Vagina (tissue), 2 donors: ENCODE measurements at regions not wholly inside any gene's neighbourhood (a gene's known extent, or its start where the extent isn't known, plus 50 kb on each side); places are given as distances from the start of the nearest gene placed in this dataset.

Source experiments
- DNase-seq, 2 donors: peaks; one replicate each; pipeline ENCODE4 v3.0.0-alpha.2; 2017; ENCODE audit errors: extremely low spot score in 2 of 2
- H3K27ac ChIP-seq: fragments of 200-600 bp; sonication (generic); one replicate; pipeline ENCODE4 v1.5.1; 2019
- H3K27me3 ChIP-seq: fragments of 200-600 bp; sonication (generic); one replicate; pipeline ENCODE4 v1.5.1; 2019
- H3K36me3 ChIP-seq, 2 donors: fragments of 200-600 bp; sonication (generic); one replicate each; pipeline ENCODE4 v1.5.1; 2017 to 2019
- H3K4me1 ChIP-seq: fragments of 200-600 bp; sonication (generic); one replicate; pipeline ENCODE4 v1.5.1; 2019
- H3K4me3 ChIP-seq, 2 donors: fragments of 200-600 bp; sonication (generic); 1 replicate in 1 of 2; 2 replicates in 1 of 2; pipeline ENCODE4 v1.5.1; 2016 to 2019
- H3K9me3 ChIP-seq: fragments of 200-600 bp; sonication (generic); one replicate; pipeline ENCODE4 v1.5.1; 2019
- POLR2A ChIP-seq, 2 donors: fragments of 450-650 bp; IDR thresholded peaks; one replicate each; pipeline ENCODE4 v1.6.1; 2017; ENCODE audit warnings: antibody characterized with exemption in 2 of 2, mild to moderate bottlenecking in 2 of 2, moderate library complexity in 2 of 2
- POLR2AphosphoS5 ChIP-seq, 2 donors: sonication (generic); formaldehyde crosslinking; IDR thresholded peaks; one replicate each; pipeline ENCODE4 v1.9.0; 2017; ENCODE audit warnings: antibody characterized with exemption in 2 of 2, mild to moderate bottlenecking in 2 of 2, low read depth in 1 of 2; ENCODE audit not compliant: insufficient read depth in 1 of 2
- intact Hi-C: fragments of 100-400 bp; cut with DNase I; formaldehyde crosslinking; loops from one replicate; pipeline ENCODE4 v1.15.1; 2023
- TF ChIP-seq, protein P1 (sequence below), 3 experiments: fragments of 450-650 bp in 2 of 3; fragments of 200-600 bp in 1 of 3; sonication (generic) in 1 of 3; IDR thresholded peaks; one replicate each; pipeline ENCODE4 v1.5.1; 2017 to 2019; ENCODE audit warnings: antibody characterized with exemption in 3 of 3, mild to moderate bottlenecking in 2 of 3, moderate library complexity in 2 of 3

DNA sequence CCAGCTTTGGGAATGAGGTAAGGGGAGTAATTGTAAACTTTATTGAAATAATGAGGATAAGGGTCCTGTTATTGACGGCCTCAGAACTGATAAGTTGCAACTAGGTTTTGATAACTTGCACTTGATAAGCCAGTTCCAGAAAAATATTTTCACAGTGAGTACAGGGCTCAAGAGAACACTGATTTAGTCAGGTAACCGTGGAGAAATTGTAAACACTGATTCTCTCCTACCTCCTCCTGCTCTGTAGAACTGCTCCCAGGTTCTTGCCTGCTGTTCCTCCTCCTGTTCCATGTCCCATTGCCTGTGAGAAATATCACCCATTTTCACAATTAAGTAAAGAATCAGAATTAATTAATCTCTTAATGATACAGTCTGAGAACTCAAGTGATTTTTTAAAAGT lies 55.0 kb upstream of the CXXC4 start:
- no peak for DNase-seq
- no peaks in the 10 kb centered on the region for H3K9me3 ChIP-seq
- H3K4me3 ChIP-seq = no peak overlapping the region
- H3K4me1 ChIP-seq = no peaks in the 10 kb centered on the region
- no peak overlapping the region for H3K27ac ChIP-seq
- intact Hi-C loops = no loop called here
- H3K36me3 ChIP-seq = no peaks in the 10 kb centered on the region
- TF ChIP-seq POLR2AphosphoS5 (IDR thresholded peaks at IDR 0.05; ENCODE audit: insufficient read depth in 1 of 2, low read depth in 1 of 2) (no peak), POLR2A (IDR thresholded peaks at IDR 0.05) (no peak)
- TF ChIP-seq, protein P1, sequence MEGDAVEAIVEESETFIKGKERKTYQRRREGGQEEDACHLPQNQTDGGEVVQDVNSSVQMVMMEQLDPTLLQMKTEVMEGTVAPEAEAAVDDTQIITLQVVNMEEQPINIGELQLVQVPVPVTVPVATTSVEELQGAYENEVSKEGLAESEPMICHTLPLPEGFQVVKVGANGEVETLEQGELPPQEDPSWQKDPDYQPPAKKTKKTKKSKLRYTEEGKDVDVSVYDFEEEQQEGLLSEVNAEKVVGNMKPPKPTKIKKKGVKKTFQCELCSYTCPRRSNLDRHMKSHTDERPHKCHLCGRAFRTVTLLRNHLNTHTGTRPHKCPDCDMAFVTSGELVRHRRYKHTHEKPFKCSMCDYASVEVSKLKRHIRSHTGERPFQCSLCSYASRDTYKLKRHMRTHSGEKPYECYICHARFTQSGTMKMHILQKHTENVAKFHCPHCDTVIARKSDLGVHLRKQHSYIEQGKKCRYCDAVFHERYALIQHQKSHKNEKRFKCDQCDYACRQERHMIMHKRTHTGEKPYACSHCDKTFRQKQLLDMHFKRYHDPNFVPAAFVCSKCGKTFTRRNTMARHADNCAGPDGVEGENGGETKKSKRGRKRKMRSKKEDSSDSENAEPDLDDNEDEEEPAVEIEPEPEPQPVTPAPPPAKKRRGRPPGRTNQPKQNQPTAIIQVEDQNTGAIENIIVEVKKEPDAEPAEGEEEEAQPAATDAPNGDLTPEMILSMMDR (IDR thresholded peaks at IDR 0.05) = no peak
- no peaks in the 10 kb centered on the region for H3K27me3 ChIP-seq

DNA sequence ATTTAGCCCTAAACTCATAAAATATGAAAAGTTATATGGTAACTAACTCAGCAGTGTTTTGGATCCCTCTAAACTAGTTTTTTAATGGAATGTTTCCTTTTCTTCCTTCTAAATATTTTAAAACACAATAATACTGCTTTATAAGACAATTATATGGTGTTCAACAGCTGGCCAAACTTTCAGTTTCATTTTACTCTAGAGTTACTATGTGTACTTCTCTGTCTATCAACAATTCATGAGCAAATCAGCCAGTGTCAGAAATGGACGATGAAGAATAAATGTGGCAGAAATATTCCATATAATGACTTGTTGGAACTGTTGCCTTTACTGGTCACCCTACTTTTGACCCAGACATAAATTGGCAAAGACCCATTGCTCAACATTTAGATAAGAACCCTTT lies 64.8 kb upstream of the CXXC4 start:
- no peak for TF ChIP-seq POLR2AphosphoS5 (IDR thresholded peaks at IDR 0.05; ENCODE audit: insufficient read depth in 1 of 2, low read depth in 1 of 2)
- Histone ChIP-seq H3K9me3 (no peaks in the 10 kb centered on the region), H3K4me3 (no peak overlapping the region), H3K4me1 (no peaks in the 10 kb centered on the region), H3K27ac (no peak overlapping the region), H3K27me3 (no peaks in the 10 kb centered on the region), H3K36me3 (no peaks in the 10 kb centered on the region)
- DNase-seq = no peak
- intact Hi-C loops = no loop called here

DNA sequence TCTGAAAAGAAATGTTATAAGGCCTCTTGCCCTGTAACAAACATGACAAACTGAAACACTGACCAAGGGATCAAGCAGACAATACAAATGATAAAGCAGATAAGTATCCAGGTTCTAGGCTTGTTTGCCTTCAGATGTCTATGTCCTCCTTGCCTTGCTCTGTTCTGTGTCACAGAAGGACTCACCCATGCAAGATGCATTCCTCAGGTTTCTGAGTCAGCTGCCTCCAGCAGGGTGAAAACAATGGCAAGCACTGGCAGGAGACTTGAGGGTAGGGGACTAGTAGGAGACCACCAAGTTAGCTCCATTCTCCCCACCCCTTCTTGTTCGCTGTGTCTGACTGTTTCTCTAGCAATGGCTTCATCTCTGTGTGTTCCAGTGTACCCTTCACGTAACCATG lies 76.6 kb upstream of the CXXC4 start:
- H3K4me3 ChIP-seq = no peak overlapping the region
- intact Hi-C loops = no loop called here
- no peaks in the 10 kb centered on the region for H3K9me3 ChIP-seq
- no peaks in the 10 kb centered on the region for H3K4me1 ChIP-seq
- H3K36me3 ChIP-seq = no peaks in the 10 kb centered on the region
- no peaks in the 10 kb centered on the region for H3K27me3 ChIP-seq
- no peak overlapping the region for H3K27ac ChIP-seq
- TF ChIP-seq POLR2A (IDR thresholded peaks at IDR 0.05) (no peak), POLR2AphosphoS5 (IDR thresholded peaks at IDR 0.05; ENCODE audit: insufficient read depth in 1 of 2, low read depth in 1 of 2) (no peak)
- TF ChIP-seq, protein P1 (IDR thresholded peaks at IDR 0.05) = no peak
- DNase-seq = no peak

DNA sequence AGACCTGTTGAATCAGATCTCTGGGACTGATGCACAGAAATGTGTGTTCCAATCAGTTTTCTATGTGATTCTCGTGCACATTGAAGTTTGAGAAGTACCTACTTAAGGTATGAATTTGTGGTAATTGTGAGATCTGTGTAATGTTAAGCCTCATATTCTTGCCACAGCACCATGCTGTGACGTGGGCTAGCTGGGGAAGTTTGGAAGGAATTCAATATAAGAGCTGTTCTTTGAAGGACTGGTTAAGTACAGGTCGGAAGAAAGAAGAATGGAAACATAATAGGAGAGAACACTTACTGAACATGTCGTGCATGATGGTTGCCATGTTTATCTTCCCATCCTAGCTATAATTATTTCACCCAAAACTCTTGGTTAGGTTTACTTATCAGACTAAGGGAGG lies 79.7 kb upstream of the CXXC4 start:
- intact Hi-C loops = no loop called here
- H3K4me3 ChIP-seq = no peak overlapping the region
- no peaks in the 10 kb centered on the region for H3K4me1 ChIP-seq
- H3K36me3 ChIP-seq = no peaks in the 10 kb centered on the region
- no peaks in the 10 kb centered on the region for H3K27me3 ChIP-seq
- H3K27ac ChIP-seq = no peak overlapping the region
- H3K9me3 ChIP-seq = no peaks in the 10 kb centered on the region
- DNase-seq = no peak
- TF ChIP-seq POLR2AphosphoS5 (IDR thresholded peaks at IDR 0.05; ENCODE audit: insufficient read depth in 1 of 2, low read depth in 1 of 2) (no peak), POLR2A (IDR thresholded peaks at IDR 0.05) (no peak)
- TF ChIP-seq, protein P1 (IDR thresholded peaks at IDR 0.05) = no peak

DNA sequence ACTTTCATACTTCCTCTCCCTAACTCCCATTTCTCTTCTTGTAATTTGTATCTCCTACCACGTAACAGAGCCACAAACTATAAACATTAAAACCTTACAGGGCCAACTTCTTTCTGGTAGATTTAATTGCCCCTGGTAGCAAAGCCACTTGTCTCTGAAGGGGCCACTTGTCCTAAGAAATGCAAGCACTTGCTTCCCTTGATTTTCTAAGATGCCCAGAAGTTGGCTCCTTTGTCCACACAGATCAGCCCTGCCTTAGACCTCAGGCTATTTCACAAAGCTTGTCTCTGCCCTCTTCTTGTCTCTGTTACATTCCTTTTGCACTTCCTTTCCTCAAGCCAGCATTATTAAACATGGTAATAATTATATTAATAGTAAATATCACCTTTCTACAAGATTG lies 80.6 kb upstream of the CXXC4 start:
- intact Hi-C loops = no loop called here

More for the DNA sequence above, 80.6 kb upstream of the CXXC4 start:
- Histone ChIP-seq H3K9me3 (no peaks in the 10 kb centered on the region), H3K27ac (no peak overlapping the region), H3K27me3 (no peaks in the 10 kb centered on the region), H3K4me1 (no peaks in the 10 kb centered on the region), H3K36me3 (no peaks in the 10 kb centered on the region), H3K4me3 (no peak overlapping the region)
- no peak for TF ChIP-seq POLR2A (IDR thresholded peaks at IDR 0.05)
- TF ChIP-seq, protein P1 (IDR thresholded peaks at IDR 0.05) = no peak
- TF ChIP-seq POLR2AphosphoS5 (IDR thresholded peaks at IDR 0.05; ENCODE audit: insufficient read depth in 1 of 2, low read depth in 1 of 2) = no peak
- DNase-seq = no peak
